SU-DHL-6 (cell line): ENCODE measurements at regions not wholly inside any gene's neighbourhood (a gene's known extent, or its start where the extent isn't known, plus 50 kb on each side); places are given as distances from the start of the nearest gene placed in this dataset.

ENCODE experiments used
- EZH2phosphoT487 ChIP-seq: fragments of 200-600 bp; sonication (generic), shearing (Covaris generic); conservative IDR thresholded peaks from 2 replicates; pipeline ENCODE4 v1.6.1; 2018; ENCODE audit warnings: mild to moderate bottlenecking, antibody characterized with exemption, low read length, moderate library complexity, mixed read lengths
- TF ChIP-seq, protein P1 (sequence below): fragments of 200-600 bp; sonication (generic); IDR thresholded peaks from one replicate; pipeline ENCODE4 v1.5.1; 2017; ENCODE audit warnings: antibody characterized with exemption, mild to moderate bottlenecking, low read length, moderate library complexity; ENCODE audit not compliant: insufficient read depth, poor library complexity, severe bottlenecking

DNA sequence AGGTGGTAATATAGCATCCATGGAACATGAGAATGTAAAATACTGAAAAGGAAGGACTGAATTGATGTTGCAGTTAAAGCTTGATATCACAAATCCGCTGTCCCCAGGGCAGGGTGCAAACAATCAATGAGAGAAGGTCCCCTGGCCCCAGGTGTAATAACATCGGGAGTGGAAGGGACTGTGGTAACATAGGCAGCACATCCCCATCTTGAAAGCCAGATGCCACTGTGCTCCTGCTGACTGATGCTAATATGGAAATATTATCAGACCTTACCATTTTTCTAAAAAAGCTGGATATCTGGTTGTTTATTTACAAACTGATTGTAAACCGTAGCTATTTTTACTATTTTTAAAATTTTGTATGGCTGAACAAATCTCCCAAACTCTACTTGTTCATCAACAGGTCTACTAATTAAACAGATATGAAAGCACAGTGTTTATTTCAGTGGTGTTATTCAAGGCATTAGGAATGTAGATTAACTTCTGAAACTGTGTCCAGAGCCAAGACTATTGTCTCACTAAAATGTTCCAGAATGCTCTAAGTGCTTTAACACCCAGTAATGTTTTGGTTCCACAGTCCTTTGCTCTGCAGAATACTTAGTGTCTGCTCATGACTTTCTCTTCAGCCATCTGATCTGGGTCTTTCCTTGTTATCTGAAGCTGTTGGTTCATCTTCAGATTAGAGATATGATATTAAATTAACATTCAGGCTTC is 386.0 kb upstream of the RARB start:
- TF ChIP-seq EZH2phosphoT487: no peak
- TF ChIP-seq, protein P1, sequence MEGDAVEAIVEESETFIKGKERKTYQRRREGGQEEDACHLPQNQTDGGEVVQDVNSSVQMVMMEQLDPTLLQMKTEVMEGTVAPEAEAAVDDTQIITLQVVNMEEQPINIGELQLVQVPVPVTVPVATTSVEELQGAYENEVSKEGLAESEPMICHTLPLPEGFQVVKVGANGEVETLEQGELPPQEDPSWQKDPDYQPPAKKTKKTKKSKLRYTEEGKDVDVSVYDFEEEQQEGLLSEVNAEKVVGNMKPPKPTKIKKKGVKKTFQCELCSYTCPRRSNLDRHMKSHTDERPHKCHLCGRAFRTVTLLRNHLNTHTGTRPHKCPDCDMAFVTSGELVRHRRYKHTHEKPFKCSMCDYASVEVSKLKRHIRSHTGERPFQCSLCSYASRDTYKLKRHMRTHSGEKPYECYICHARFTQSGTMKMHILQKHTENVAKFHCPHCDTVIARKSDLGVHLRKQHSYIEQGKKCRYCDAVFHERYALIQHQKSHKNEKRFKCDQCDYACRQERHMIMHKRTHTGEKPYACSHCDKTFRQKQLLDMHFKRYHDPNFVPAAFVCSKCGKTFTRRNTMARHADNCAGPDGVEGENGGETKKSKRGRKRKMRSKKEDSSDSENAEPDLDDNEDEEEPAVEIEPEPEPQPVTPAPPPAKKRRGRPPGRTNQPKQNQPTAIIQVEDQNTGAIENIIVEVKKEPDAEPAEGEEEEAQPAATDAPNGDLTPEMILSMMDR: no peak
